Stimulated activated naive B cell treated with anti-CD40 and anti-IgM and Interleukin-4, amounts not matched to agents 10 μg/mL and 1 μg/mL and 100 μg/mL, for 72 hours (primary cell): ENCODE measurements at regions not wholly inside any gene's neighbourhood (a gene's known extent, or its start where the extent isn't known, plus 50 kb on each side); places are given as distances from the start of the nearest gene placed in this dataset.

Experiments
- ATAC-seq, 2 donors: fragments of 150-1000 bp; cut with Tn5 transposase; replicated peaks; 2 replicates each; pipeline ENCODE4 v1.10.0; 2021; ENCODE audit warnings: moderate library complexity in 1 of 2
- DNase-seq: peaks from one replicate; pipeline ENCODE4 v3.0.0; 2021
- H3K27ac Mint-ChIP-seq: one replicate; pipeline ENCODE4 v1.8.0; 2022; ENCODE audit warnings: mild to moderate bottlenecking, mixed read lengths
- H3K27me3 Mint-ChIP-seq, 2 donors: one replicate each; pipeline ENCODE4 v1.8.0; 2022; ENCODE audit warnings: mixed read lengths in 2 of 2
- H3K36me3 Mint-ChIP-seq, 2 donors: one replicate each; pipeline ENCODE4 v1.8.0; 2022; ENCODE audit warnings: mixed read lengths in 2 of 2, mild to moderate bottlenecking in 1 of 2
- H3K4me1 Mint-ChIP-seq, 2 donors: one replicate each; pipeline ENCODE4 v1.8.0; 2022; ENCODE audit warnings: mixed read lengths in 2 of 2, mild to moderate bottlenecking in 1 of 2
- H3K4me3 Mint-ChIP-seq, 2 donors: one replicate each; pipeline ENCODE4 v1.8.0; 2022; ENCODE audit warnings: mild to moderate bottlenecking in 2 of 2, mixed read lengths in 2 of 2, moderate library complexity in 1 of 2
- H3K9me3 Mint-ChIP-seq, 2 donors: one replicate each; pipeline ENCODE4 v1.8.0; 2022; ENCODE audit warnings: mixed read lengths in 2 of 2, mild to moderate bottlenecking in 1 of 2

DNA sequence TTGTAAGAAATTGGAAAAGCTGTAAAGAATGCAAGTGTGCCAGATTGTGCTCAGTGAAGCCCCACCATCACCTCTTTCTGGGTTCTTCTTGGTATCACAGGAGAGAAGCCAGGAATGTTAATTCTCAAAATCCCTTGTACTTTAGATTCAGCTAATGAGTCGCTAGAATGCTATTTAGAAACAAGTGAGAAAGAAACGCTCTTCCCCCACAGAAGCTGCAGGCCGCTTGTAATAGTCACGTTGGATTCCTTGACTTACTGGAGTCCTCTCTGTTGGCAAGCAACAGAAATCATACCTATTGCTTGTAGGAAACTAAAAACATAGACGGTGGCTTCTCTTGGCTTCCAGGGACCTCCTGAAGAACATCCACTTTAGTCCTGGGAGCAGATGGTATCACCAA is 375.6 kb upstream of the LRATD1 start:
- Mint-ChIP-seq H3K4me1 (no peaks in the 10 kb centered on the region), H3K27ac (no peak overlapping the region), H3K4me3 (no peak overlapping the region), H3K9me3 (peaks cover 0 to 1% of the 10 kb centered on the region in 2 donors), H3K36me3 (no peaks in the 10 kb centered on the region), H3K27me3 (no peaks in the 10 kb centered on the region)
- DNase-seq (no peak), ATAC-seq (no peak)

- H3K27ac Mint-ChIP-seq, result no peak overlapping the region
Measured at GRCh38 chr2:14257801-14258507, 374.6 kb upstream of the LRATD1 start.

DNA sequence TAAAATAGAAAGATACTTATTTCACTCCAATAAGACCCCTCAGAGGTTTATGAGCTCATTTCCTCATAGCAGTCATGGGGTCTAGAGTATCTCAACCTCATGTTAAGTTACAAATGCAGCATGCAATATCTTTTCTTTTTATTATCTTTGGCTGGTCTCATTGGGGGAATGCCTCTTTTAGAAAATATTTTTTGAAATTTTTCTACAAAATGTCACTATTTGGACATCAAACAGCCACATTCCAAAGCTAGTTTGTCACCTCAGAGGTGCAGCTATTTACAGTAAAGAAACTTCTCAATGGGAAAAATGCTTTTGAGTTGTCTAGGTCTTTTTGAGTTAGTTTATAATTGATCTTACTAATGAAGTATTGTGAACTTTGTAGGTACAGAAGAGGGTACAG is 370.7 kb upstream of the LRATD1 start:
- DNase-seq, result no peak
- peaks cover 0 to 1% of the 10 kb centered on the region in 2 donors for H3K9me3 Mint-ChIP-seq
- no peak for ATAC-seq
- H3K36me3 Mint-ChIP-seq, result no peaks in the 10 kb centered on the region
- no peaks in the 10 kb centered on the region for H3K4me1 Mint-ChIP-seq
- no peak overlapping the region for H3K4me3 Mint-ChIP-seq
- H3K27ac Mint-ChIP-seq, result no peak overlapping the region
- no peaks in the 10 kb centered on the region for H3K27me3 Mint-ChIP-seq

More at GRCh38 chr2:14257801-14258507, 374.6 kb upstream of the LRATD1 start:
- no peaks in the 10 kb centered on the region for H3K27me3 Mint-ChIP-seq
- ATAC-seq, result no peak
- H3K4me1 Mint-ChIP-seq, result no peaks in the 10 kb centered on the region
- H3K4me3 Mint-ChIP-seq, result no peak overlapping the region
- no peak for DNase-seq
- H3K9me3 Mint-ChIP-seq, result peaks cover 0 to 1% of the 10 kb centered on the region in 2 donors
- no peaks in the 10 kb centered on the region for H3K36me3 Mint-ChIP-seq

GRCh38 chr2:14263053-14263452 is 369.5 kb upstream of the LRATD1 start:
- no peak overlapping the region for H3K27ac Mint-ChIP-seq
- no peak overlapping the region for H3K4me3 Mint-ChIP-seq
- ATAC-seq (no peak), DNase-seq (no peak)
- H3K36me3 Mint-ChIP-seq, result no peaks in the 10 kb centered on the region
- H3K9me3 Mint-ChIP-seq, result peaks cover 0 to 1% of the 10 kb centered on the region in 2 donors
- H3K27me3 Mint-ChIP-seq, result no peaks in the 10 kb centered on the region
- no peaks in the 10 kb centered on the region for H3K4me1 Mint-ChIP-seq

GRCh38 chr2:14270036-14270582 is 362.4 kb upstream of the LRATD1 start:
- Mint-ChIP-seq H3K4me3 (no peak overlapping the region), H3K4me1 (no peaks in the 10 kb centered on the region), H3K9me3 (peaks cover 0 to 13% of the 10 kb centered on the region in 2 donors), H3K27ac (no peak overlapping the region), H3K36me3 (no peaks in the 10 kb centered on the region), H3K27me3 (no peaks in the 10 kb centered on the region)
- ATAC-seq (no peak), DNase-seq (no peak)

GRCh38 chr2:14272396-14273075 is 360.0 kb upstream of the LRATD1 start:
- Mint-ChIP-seq H3K27ac (no peak overlapping the region), H3K36me3 (no peaks in the 10 kb centered on the region), H3K4me1 (no peaks in the 10 kb centered on the region), H3K9me3 (peaks cover under 1 to 13% of the 10 kb centered on the region in 2 donors), H3K4me3 (no peak overlapping the region), H3K27me3 (no peaks in the 10 kb centered on the region)
- DNase-seq (no peak), ATAC-seq (no peak)

DNA sequence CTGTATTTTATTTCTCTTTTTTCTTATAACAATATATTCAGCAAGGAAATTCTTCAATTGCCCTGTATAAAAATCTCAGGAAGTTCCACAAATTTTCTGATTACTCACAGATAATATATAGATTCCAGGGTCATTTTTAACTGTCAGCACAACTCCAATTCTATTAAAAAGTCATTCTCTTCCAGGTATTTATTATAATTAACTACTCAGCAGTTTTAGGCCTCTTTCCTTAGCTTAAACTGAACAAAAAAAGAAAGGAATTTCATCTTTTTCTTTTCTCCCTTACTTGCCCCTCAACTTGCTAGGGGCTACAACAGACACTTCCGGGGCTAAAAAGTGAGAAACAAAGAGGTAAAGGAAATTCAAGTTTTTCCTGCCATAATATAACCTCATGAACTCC is 358.9 kb upstream of the LRATD1 start:
- no peaks in the 10 kb centered on the region for H3K36me3 Mint-ChIP-seq
- no peaks in the 10 kb centered on the region for H3K4me1 Mint-ChIP-seq
- no peak overlapping the region for H3K4me3 Mint-ChIP-seq
- DNase-seq (no peak), ATAC-seq (no peak)
- no peak overlapping the region for H3K27ac Mint-ChIP-seq
- no peaks in the 10 kb centered on the region for H3K27me3 Mint-ChIP-seq
- peaks cover 4 to 19% of the 10 kb centered on the region in 2 donors for H3K9me3 Mint-ChIP-seq

- Mint-ChIP-seq H3K36me3 (no peaks in the 10 kb centered on the region), H3K9me3 (peaks cover 0 to 12% of the 10 kb centered on the region in 2 donors), H3K4me3 (no peak overlapping the region), H3K27me3 (no peaks in the 10 kb centered on the region), H3K27ac (no peak overlapping the region), H3K4me1 (no peaks in the 10 kb centered on the region)
- ATAC-seq (no peak), DNase-seq (no peak)
Measured at GRCh38 chr2:14284244-14284643, 348.3 kb upstream of the LRATD1 start.

DNA sequence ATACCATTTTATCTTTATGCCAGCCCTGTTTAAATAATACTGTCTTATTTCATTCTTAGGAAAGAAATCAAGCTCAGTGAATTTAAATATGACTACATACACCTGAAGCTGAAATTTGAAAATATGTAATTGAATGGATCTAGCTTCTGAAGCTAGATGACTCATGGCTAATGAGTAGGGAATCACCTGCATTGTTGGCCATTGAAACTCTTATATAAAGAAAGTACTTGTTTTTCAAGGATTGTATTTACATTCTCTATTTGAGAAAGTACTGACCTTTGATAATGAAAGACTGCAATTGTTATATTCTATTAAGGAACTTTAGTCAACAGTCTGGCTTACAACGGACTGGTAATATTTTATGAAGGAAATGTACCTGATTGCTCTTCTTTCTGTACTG is 346.7 kb upstream of the LRATD1 start:
- H3K36me3 Mint-ChIP-seq, result no peaks in the 10 kb centered on the region
- no peaks in the 10 kb centered on the region for H3K4me1 Mint-ChIP-seq
- no peak for ATAC-seq

GRCh38 chr2:14288016-14288415 is 344.5 kb upstream of the LRATD1 start:
- Mint-ChIP-seq H3K4me1 (no peaks in the 10 kb centered on the region), H3K36me3 (no peaks in the 10 kb centered on the region), H3K9me3 (peaks cover 4 to 9% of the 10 kb centered on the region in 2 donors), H3K4me3 (no peak overlapping the region), H3K27ac (no peak overlapping the region), H3K27me3 (no peaks in the 10 kb centered on the region)
- ATAC-seq, result no peak
- no peak for DNase-seq

More for the DNA sequence above, 346.7 kb upstream of the LRATD1 start:
- peaks cover 0 to 12% of the 10 kb centered on the region in 2 donors for H3K9me3 Mint-ChIP-seq
- H3K4me3 Mint-ChIP-seq, result no peak overlapping the region
- H3K27ac Mint-ChIP-seq, result no peak overlapping the region
- H3K27me3 Mint-ChIP-seq, result no peaks in the 10 kb centered on the region
- no peak for DNase-seq

DNA sequence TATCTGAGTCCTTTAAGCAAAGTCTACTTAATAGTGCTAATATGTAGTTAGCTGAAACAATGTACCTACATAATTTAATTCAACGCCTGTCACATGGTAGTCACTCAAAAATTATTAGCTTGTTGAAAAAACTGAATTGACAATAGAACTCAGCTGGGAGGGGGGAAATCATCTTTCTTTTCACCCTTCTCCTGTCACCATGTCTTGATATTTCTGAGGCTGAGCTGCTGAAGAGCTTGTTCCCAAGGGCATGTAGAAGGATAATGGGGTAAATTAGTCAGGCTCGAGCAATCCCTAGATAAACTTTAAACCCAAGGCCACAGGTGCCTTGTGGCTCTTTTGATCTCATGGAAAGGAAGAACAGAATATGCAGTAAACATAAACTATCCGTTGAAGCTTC is 339.6 kb upstream of the LRATD1 start:
- H3K4me1 Mint-ChIP-seq, result no peaks in the 10 kb centered on the region
- H3K9me3 Mint-ChIP-seq, result peaks cover 4 to 10% of the 10 kb centered on the region in 2 donors
- no peaks in the 10 kb centered on the region for H3K36me3 Mint-ChIP-seq
- H3K27ac Mint-ChIP-seq, result no peak overlapping the region
- ATAC-seq (no peak), DNase-seq (no peak)
- no peak overlapping the region for H3K4me3 Mint-ChIP-seq
- H3K27me3 Mint-ChIP-seq, result no peaks in the 10 kb centered on the region

DNA sequence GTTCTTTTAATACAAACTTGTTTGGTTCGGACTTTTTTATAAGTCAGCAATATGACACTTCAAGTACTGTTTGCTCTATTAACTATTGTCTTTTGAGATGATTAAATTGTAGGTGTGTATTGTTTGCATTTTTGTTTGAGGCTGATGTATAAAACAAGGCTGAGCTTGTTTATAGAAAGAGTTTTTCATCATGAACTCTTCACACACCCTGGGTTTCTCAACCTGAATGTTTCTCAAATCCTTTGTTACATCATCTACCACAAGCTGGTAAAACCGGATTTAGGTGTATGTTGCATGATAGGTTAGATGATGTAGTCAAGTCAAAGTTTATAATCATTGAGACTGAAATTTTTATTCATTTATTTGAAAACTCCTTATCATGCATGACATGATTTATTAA is 335.2 kb upstream of the LRATD1 start:
- ATAC-seq, result no peak
- Mint-ChIP-seq H3K4me1 (no peaks in the 10 kb centered on the region), H3K36me3 (no peaks in the 10 kb centered on the region), H3K9me3 (peaks cover 0 to 2% of the 10 kb centered on the region in 2 donors), H3K4me3 (no peak overlapping the region), H3K27ac (no peak overlapping the region), H3K27me3 (no peaks in the 10 kb centered on the region)
- no peak for DNase-seq

- Mint-ChIP-seq H3K27ac (no peak overlapping the region), H3K4me1 (no peaks in the 10 kb centered on the region), H3K4me3 (no peak overlapping the region), H3K36me3 (no peaks in the 10 kb centered on the region), H3K9me3 (peaks cover 0 to 2% of the 10 kb centered on the region in 2 donors), H3K27me3 (no peaks in the 10 kb centered on the region)
- ATAC-seq (no peak), DNase-seq (no peak)
Measured at GRCh38 chr2:14297906-14298305, 334.6 kb upstream of the LRATD1 start.

DNA sequence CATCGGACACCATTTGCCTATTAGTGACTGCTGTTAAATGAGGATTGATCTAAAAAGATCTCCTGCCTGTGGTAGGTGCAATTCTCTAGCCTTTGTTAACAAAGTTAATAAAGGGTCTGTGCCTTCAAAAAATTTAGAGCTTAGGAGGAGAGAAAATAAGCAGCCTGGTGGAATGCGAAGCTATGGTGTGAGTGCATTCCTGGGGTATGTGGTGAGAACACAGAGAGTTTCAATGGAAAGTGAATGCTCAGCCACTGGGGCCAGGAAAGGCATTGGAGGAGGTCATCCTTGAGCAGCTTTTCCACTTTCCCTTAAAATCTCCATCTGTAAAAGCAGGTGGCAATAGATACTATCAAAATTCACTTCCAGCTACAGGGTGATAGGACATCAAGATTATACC is 331.2 kb upstream of the LRATD1 start:
- Mint-ChIP-seq H3K4me3 (no peak overlapping the region), H3K4me1 (no peaks in the 10 kb centered on the region), H3K27me3 (no peaks in the 10 kb centered on the region), H3K36me3 (no peaks in the 10 kb centered on the region), H3K9me3 (no peaks in the 10 kb centered on the region), H3K27ac (no peak overlapping the region)
- DNase-seq (no peak), ATAC-seq (no peak)
